ENCODE measurements at regions not wholly inside any gene's neighbourhood (a gene's known extent, or its start where the extent isn't known, plus 50 kb on each side); places are given as distances from the start of the nearest gene placed in this dataset.

DNA sequence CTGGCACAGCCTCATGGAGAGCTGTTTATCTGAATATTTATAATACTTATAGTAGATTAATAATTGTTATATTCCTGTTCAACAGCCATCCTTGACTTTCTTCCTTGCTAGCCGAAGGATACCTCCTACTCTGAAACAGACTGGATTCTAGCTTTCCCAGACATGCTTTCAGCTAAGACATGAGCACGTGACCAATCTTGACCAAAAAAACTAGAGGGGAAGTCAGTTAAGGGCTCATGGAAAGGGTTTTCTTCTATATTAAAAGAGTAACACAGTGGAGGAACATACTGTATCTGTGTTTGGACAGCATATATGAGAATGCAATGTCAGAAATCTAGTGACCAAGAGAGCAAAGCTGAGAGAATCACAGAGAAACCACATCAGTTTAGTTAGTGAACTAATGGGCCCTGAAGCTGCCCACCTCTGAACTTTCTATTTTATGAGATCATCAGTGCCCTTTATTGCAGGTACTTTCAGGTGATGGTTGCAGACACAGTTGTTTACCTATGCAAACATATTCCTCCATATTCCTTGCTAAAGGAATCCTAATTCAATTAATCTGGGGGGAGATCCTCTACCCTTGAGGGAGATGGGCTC is 140.4 kb upstream of the SLC24A3 start:
- no peak for TF ChIP-seq POLR2A (IDR thresholded peaks at IDR 0.05)
- TF ChIP-seq, protein P1, sequence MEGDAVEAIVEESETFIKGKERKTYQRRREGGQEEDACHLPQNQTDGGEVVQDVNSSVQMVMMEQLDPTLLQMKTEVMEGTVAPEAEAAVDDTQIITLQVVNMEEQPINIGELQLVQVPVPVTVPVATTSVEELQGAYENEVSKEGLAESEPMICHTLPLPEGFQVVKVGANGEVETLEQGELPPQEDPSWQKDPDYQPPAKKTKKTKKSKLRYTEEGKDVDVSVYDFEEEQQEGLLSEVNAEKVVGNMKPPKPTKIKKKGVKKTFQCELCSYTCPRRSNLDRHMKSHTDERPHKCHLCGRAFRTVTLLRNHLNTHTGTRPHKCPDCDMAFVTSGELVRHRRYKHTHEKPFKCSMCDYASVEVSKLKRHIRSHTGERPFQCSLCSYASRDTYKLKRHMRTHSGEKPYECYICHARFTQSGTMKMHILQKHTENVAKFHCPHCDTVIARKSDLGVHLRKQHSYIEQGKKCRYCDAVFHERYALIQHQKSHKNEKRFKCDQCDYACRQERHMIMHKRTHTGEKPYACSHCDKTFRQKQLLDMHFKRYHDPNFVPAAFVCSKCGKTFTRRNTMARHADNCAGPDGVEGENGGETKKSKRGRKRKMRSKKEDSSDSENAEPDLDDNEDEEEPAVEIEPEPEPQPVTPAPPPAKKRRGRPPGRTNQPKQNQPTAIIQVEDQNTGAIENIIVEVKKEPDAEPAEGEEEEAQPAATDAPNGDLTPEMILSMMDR (IDR thresholded peaks at IDR 0.05) = no peak

Data from lower leg skin (tissue), 3 donors.